ENCODE measurements at regions not wholly inside any gene's neighbourhood (a gene's known extent, or its start where the extent isn't known, plus 50 kb on each side); places are given as distances from the start of the nearest gene placed in this dataset.

- TF ChIP-seq POLR2A (IDR thresholded peaks at IDR 0.05; ENCODE audit: low read depth, low read length) (no peak), TAF1 (IDR thresholded peaks at IDR 0.05; ENCODE audit: borderline replicate concordance, low read depth, low read length) (no peak), POLR2AphosphoS5 (IDR thresholded peaks at IDR 0.05; ENCODE audit: low read depth, low read length) (no peak)
Observed at GRCh38 chr4:156193800-156194199, 240.1 kb upstream of the CTSO start.
